ENCODE measurements at regions not wholly inside any gene's neighbourhood (a gene's known extent, or its start where the extent isn't known, plus 50 kb on each side); places are given as distances from the start of the nearest gene placed in this dataset.

GRCh38 chr2:14996351-14997014 is 364.0 kb downstream of the LRATD1 start:
- TF ChIP-seq CTCF (IDR thresholded peaks at IDR 0.05) (no peak), POLR2A (IDR thresholded peaks at IDR 0.05) (no peak)
